ENCODE measurements at regions not wholly inside any gene's neighbourhood (a gene's known extent, or its start where the extent isn't known, plus 50 kb on each side); places are given as distances from the start of the nearest gene placed in this dataset.

DNA sequence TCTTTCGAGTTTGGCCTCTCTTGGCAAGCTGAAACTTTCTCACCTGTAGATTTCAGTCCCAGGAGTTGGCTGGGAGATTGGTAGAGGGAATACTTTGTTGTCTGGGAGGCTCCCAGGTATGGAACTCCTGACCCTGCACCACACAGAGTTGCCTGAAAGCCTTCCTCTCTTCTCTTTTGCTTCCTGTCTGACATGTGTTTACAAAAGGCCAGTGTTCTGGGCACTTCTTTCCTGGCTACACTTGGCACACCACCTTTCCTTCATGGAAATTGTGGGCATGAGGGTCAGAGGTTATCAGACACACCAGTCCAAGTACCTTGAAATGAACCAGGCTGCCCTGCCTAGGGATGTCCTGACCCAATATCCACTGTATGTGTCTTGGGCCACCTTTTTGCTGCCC is 123.7 kb downstream of the ABHD5 start:
- POLR2A ChIA-PET: no interaction called here
- Histone ChIP-seq H3K4me2 (ENCODE audit: control insufficient read depth, insufficient read depth) (no peak overlapping the region), H3K9ac (ENCODE audit: control insufficient read depth, insufficient read depth, low read length) (no peak overlapping the region), H3K4me1 (ENCODE audit: control insufficient read depth, insufficient read depth, low read length) (no peaks in the 10 kb centered on the region), H3K79me2 (ENCODE audit: control insufficient read depth, insufficient read depth, low read length) (no peaks in the 10 kb centered on the region), H3K4me3 (no peak overlapping the region), H3K27me3 (replicated peaks in 1 of 2; ENCODE audit: control insufficient read depth in 2 of 2, insufficient read depth in 2 of 2, low read length in 1 of 2) (no peaks in the 10 kb centered on the region; a peak in 2 of 4 replicates), H3K36me3 (ENCODE audit: control insufficient read depth in 2 of 2, insufficient read depth in 2 of 2, low read length in 1 of 2) (no peaks in the 10 kb centered on the region), H3K27ac (ENCODE audit: control insufficient read depth, insufficient read depth) (no peak overlapping the region), H3K9me3 (replicated peaks; ENCODE audit: control insufficient read depth, insufficient read depth, low read length) (no peaks in the 10 kb centered on the region), H4K20me1 (ENCODE audit: control insufficient read depth, insufficient read depth) (no peaks in the 10 kb centered on the region), H2AFZ (ENCODE audit: control insufficient read depth, low read depth, low read length) (no peak overlapping the region)
- no peak for ATAC-seq
- TF ChIP-seq, protein P1, sequence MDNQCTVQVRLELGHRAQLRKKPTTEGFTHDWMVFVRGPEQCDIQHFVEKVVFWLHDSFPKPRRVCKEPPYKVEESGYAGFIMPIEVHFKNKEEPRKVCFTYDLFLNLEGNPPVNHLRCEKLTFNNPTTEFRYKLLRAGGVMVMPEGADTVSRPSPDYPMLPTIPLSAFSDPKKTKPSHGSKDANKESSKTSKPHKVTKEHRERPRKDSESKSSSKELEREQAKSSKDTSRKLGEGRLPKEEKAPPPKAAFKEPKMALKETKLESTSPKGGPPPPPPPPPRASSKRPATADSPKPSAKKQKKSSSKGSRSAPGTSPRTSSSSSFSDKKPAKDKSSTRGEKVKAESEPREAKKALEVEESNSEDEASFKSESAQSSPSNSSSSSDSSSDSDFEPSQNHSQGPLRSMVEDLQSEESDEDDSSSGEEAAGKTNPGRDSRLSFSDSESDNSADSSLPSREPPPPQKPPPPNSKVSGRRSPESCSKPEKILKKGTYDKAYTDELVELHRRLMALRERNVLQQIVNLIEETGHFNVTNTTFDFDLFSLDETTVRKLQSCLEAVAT (IDR thresholded peaks at IDR 0.05): no peak
- FAIRE-seq: no peak
- RAD21 ChIA-PET (ENCODE audit: unreplicated experiment): no interaction called here
- in situ Hi-C loops (cut with MboI) (no loop called here), intact Hi-C loops (cut with micrococcal nuclease; ENCODE audit: unreplicated experiment) (no loop called here)
- CTCF ChIA-PET: no interaction called here
- 0% methylated on average over 1 of the region's 1 CpG for WGBS (ENCODE audit: insufficient coverage, insufficient replicate concordance, low lambda C conversion rate, missing lambda C conversion rate)
- DNase-seq (ENCODE audit: low read depth, low spot score): no peak
- no TSS peak for BruUV-seq (replicated peaks)
- SMC1A ChIA-PET (ENCODE audit: uncharacterized antibody, unreplicated experiment): no interaction called here

DNA sequence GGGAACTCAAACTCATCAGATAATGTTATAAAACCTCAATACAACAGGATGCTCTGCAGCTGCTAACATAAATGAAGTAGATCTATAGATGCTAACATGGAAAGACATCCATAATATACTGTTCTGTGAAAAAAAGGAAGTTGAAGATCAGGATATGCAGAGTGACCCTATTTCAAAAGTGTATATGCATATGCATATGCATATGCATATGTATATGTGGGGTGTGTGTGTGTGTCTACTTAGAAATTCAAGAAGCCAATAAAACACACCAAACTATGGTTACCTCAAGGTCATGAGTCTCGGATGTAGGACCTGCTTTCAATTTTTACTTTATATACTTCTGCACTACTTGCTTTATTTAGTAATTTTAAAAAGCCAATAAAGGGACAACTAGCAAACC is 125.6 kb downstream of the ABHD5 start:
- Histone ChIP-seq H3K4me1 (ENCODE audit: control insufficient read depth, insufficient read depth, low read length) (no peaks in the 10 kb centered on the region), H2AFZ (ENCODE audit: control insufficient read depth, low read depth, low read length) (no peak overlapping the region), H3K4me3 (no peak overlapping the region), H3K9me3 (replicated peaks; ENCODE audit: control insufficient read depth, insufficient read depth, low read length) (no peaks in the 10 kb centered on the region), H4K20me1 (ENCODE audit: control insufficient read depth, insufficient read depth) (no peaks in the 10 kb centered on the region), H3K79me2 (ENCODE audit: control insufficient read depth, insufficient read depth, low read length) (no peaks in the 10 kb centered on the region), H3K36me3 (ENCODE audit: control insufficient read depth in 2 of 2, insufficient read depth in 2 of 2, low read length in 1 of 2) (no peaks in the 10 kb centered on the region), H3K9ac (ENCODE audit: control insufficient read depth, insufficient read depth, low read length) (no peak overlapping the region), H3K27ac (ENCODE audit: control insufficient read depth, insufficient read depth) (no peak overlapping the region), H3K27me3 (replicated peaks in 1 of 2; ENCODE audit: control insufficient read depth in 2 of 2, insufficient read depth in 2 of 2, low read length in 1 of 2) (no peaks in the 10 kb centered on the region; a peak in 2 of 4 replicates), H3K4me2 (ENCODE audit: control insufficient read depth, insufficient read depth) (no peak overlapping the region)
- intact Hi-C loops (cut with micrococcal nuclease; ENCODE audit: unreplicated experiment) (no loop called here), in situ Hi-C loops (cut with MboI) (no loop called here)
- DNase-seq (ENCODE audit: low read depth, low spot score) (no peak), ATAC-seq (no peak), FAIRE-seq (no peak)
- SMC1A ChIA-PET (ENCODE audit: uncharacterized antibody, unreplicated experiment): no interaction called here
- RAD21 ChIA-PET (ENCODE audit: unreplicated experiment): no interaction called here
- 0% methylated on average over 1 of the region's 1 CpG for WGBS (ENCODE audit: insufficient coverage, insufficient replicate concordance, low lambda C conversion rate, missing lambda C conversion rate)
- POLR2A ChIA-PET: no interaction called here
- CTCF ChIA-PET: no interaction called here
- no TSS peak for BruUV-seq (replicated peaks)
- TF ChIP-seq RB1 (IDR thresholded peaks at IDR 0.05; ENCODE audit: borderline replicate concordance) (no peak), JUND (IDR thresholded peaks at IDR 0.05; ENCODE audit: low read depth, low read length) (no peak), SIX5 (IDR thresholded peaks at IDR 0.05; ENCODE audit: low read depth, low read length, severe bottlenecking) (no peak), EGR1 (IDR thresholded peaks at IDR 0.05; ENCODE audit: borderline replicate concordance in 1 of 2, low read depth in 2 of 2, low read length in 2 of 2) (no peak), MTA2 (IDR thresholded peaks at IDR 0.05; ENCODE audit: low read depth) (no peak), NFYB (IDR thresholded peaks at IDR 0.05; ENCODE audit: insufficient read depth, low read depth, low read length) (no peak)
- TF ChIP-seq, protein P2, sequence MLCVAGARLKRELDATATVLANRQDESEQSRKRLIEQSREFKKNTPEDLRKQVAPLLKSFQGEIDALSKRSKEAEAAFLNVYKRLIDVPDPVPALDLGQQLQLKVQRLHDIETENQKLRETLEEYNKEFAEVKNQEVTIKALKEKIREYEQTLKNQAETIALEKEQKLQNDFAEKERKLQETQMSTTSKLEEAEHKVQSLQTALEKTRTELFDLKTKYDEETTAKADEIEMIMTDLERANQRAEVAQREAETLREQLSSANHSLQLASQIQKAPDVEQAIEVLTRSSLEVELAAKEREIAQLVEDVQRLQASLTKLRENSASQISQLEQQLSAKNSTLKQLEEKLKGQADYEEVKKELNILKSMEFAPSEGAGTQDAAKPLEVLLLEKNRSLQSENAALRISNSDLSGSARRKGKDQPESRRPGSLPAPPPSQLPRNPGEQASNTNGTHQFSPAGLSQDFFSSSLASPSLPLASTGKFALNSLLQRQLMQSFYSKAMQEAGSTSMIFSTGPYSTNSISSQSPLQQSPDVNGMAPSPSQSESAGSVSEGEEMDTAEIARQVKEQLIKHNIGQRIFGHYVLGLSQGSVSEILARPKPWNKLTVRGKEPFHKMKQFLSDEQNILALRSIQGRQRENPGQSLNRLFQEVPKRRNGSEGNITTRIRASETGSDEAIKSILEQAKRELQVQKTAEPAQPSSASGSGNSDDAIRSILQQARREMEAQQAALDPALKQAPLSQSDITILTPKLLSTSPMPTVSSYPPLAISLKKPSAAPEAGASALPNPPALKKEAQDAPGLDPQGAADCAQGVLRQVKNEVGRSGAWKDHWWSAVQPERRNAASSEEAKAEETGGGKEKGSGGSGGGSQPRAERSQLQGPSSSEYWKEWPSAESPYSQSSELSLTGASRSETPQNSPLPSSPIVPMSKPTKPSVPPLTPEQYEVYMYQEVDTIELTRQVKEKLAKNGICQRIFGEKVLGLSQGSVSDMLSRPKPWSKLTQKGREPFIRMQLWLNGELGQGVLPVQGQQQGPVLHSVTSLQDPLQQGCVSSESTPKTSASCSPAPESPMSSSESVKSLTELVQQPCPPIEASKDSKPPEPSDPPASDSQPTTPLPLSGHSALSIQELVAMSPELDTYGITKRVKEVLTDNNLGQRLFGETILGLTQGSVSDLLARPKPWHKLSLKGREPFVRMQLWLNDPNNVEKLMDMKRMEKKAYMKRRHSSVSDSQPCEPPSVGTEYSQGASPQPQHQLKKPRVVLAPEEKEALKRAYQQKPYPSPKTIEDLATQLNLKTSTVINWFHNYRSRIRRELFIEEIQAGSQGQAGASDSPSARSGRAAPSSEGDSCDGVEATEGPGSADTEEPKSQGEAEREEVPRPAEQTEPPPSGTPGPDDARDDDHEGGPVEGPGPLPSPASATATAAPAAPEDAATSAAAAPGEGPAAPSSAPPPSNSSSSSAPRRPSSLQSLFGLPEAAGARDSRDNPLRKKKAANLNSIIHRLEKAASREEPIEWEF (IDR thresholded peaks at IDR 0.05; ENCODE audit: insufficient replicate concordance, low read depth, low read length): no peak
- TF ChIP-seq, protein P3, sequence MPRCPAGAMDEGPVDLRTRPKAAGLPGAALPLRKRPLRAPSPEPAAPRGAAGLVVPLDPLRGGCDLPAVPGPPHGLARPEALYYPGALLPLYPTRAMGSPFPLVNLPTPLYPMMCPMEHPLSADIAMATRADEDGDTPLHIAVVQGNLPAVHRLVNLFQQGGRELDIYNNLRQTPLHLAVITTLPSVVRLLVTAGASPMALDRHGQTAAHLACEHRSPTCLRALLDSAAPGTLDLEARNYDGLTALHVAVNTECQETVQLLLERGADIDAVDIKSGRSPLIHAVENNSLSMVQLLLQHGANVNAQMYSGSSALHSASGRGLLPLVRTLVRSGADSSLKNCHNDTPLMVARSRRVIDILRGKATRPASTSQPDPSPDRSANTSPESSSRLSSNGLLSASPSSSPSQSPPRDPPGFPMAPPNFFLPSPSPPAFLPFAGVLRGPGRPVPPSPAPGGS (IDR thresholded peaks at IDR 0.05; ENCODE audit: borderline replicate concordance, insufficient read depth, low read depth, low read length, poor library complexity, severe bottlenecking): no peak
